GM13977 (cell line): ENCODE measurements at regions not wholly inside any gene's neighbourhood (a gene's known extent, or its start where the extent isn't known, plus 50 kb on each side); places are given as distances from the start of the nearest gene placed in this dataset.

Experiments used
- DNase-seq: peaks from one replicate; pipeline ENCODE4 v3.0.0; 2012; ENCODE audit warnings: low spot score
- in situ Hi-C: fragments of 300-500 bp; cut with MboI; formaldehyde crosslinking; loops from one replicate; pipeline ENCODE4 v1.12.0; 2022; ENCODE audit warnings: low sequenced_read_pairs, low pct_unique_long_range_greater_than_20kb, mixed read lengths, inconsistent platforms; ENCODE audit not compliant: unreplicated experiment
- TF ChIP-seq, protein P1 (sequence below): IDR thresholded peaks from 2 replicates; pipeline ENCODE4 v1.5.1; 2012; ENCODE audit warnings: mild to moderate bottlenecking, control low read depth; ENCODE audit not compliant: insufficient read depth; ENCODE audit errors: extremely low read depth, missing control alignments

DNA sequence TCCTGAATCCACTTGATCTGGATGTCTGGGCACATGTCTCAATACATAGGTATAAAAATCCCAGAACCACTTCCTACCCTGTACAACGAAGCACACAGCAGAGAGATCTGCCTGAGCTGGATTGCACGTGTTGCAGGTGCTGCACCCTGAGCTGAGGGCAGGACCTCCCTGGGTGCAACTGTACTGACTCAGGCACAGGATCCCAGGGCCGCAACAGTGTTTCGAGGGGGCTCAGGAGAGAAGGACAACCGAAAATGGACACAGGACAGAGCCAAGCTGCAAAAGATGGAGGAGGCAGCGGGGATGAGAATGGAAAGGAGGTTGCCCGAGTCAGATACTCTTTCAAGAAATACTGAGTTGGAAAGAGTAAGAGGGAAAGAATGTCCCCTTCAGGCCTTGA is 354.1 kb downstream of the EIPR1 start:
- DNase-seq: no peak
- TF ChIP-seq, protein P1, sequence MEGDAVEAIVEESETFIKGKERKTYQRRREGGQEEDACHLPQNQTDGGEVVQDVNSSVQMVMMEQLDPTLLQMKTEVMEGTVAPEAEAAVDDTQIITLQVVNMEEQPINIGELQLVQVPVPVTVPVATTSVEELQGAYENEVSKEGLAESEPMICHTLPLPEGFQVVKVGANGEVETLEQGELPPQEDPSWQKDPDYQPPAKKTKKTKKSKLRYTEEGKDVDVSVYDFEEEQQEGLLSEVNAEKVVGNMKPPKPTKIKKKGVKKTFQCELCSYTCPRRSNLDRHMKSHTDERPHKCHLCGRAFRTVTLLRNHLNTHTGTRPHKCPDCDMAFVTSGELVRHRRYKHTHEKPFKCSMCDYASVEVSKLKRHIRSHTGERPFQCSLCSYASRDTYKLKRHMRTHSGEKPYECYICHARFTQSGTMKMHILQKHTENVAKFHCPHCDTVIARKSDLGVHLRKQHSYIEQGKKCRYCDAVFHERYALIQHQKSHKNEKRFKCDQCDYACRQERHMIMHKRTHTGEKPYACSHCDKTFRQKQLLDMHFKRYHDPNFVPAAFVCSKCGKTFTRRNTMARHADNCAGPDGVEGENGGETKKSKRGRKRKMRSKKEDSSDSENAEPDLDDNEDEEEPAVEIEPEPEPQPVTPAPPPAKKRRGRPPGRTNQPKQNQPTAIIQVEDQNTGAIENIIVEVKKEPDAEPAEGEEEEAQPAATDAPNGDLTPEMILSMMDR: no peak
- in situ Hi-C loops: no loop called here

DNA sequence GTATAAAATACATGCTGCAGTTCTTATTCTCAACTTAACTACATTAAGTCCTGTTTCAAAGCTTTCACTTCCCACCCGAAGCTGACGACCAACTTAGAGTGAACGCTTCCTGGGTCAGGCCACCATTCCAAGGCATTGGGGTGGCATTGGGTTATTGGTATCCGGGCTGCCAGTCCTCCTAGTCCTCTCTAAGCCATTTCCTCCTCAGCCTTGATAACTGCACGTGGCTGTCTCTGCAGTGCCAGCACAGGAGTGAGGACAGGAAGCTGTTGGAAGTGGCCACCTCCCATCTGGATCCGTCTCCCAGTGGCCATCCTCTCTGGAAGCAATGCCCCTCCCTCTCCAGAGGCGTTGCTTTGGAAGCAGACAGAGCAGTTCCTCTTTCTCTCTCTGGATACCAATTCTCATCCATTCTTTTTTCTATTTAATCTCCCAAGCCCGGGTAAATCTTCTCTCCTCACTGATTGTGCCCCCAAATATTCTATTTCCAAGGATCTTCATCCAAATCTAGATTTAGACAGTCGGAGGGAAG is 354.7 kb downstream of the EIPR1 start:
- in situ Hi-C loops: no loop called here
- TF ChIP-seq, protein P1: no peak
- DNase-seq: no peak

DNA sequence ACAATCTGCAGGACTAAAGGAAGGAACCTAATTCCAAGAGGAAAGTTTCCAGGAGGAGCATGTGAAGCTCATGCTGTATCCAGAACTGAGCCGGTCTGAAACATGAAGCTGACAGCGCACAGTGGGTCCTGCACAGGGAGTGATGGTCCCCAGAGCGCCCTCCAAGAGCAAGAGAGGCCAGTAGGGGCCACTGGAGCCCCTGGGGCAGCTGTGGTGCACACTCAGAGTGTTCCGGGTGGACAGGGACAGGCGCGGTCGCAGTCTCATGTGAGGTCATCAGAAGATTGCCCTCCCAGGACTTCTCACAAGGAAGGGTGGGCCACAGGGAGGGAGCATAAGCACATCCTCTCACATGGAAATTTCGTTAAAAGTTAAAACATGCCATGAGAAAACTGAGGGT is 355.9 kb downstream of the EIPR1 start:
- TF ChIP-seq, protein P1: no peak
- in situ Hi-C loops: no loop called here
- DNase-seq: no peak

DNA sequence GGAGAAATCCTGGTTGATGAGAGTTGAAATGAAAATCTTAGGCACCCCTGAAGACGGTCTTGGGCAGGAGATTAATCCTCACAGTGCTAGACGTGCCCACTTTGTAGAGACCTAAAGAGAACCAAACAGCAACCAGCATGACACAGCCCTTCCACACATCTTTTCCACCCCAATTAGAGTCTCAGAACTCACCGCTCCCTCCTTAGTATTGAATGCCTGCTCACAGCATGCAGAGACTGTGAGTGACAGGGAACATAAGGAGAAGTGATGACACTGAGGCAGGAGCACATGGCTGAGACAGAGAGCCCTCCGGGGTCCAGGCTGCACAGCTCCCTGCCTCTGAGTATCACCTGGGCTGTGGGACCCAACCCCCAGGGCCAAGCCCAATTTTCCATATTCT is 367.6 kb downstream of the EIPR1 start:
- no peak for DNase-seq
- in situ Hi-C loops: no loop called here
- TF ChIP-seq, protein P1: no peak

DNA sequence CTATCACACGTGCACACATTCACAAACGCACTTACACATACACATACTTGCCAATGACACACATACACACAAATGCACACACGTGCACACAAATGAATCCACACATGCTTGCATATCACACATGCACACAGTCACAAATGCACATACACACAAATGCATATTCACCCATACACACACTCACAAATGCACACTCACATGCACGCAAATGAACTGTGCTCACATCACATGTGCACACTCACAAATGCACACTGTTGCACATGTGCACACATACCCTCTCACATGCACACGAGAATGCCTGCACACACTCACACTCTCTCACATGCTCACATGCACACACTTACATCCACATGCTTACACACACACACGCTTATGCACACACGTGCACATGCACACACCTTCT is 368.1 kb downstream of the EIPR1 start:
- TF ChIP-seq, protein P1: no peak
- no peak for DNase-seq
- in situ Hi-C loops: no loop called here

DNA sequence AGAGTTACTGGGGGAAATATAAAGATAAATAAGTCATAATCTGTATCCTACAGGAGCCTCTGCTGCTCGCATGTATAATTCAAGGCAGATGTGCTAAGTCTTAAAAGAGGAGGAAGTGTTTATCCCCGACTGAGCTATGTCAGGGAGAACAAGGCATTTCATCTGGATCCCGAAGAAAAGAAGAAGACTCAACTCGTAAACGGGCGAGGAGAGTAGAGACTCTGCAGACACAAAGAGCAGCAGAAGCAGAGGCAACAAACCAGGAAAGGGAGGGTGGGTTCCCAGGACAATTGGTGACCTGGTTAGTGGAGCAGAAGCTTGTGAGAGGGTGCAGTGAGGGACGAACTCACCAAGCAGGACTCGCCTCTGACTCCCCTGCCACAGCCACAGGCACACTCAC is 368.6 kb downstream of the EIPR1 start:
- in situ Hi-C loops: no loop called here
- TF ChIP-seq, protein P1: no peak
- DNase-seq: no peak

DNA sequence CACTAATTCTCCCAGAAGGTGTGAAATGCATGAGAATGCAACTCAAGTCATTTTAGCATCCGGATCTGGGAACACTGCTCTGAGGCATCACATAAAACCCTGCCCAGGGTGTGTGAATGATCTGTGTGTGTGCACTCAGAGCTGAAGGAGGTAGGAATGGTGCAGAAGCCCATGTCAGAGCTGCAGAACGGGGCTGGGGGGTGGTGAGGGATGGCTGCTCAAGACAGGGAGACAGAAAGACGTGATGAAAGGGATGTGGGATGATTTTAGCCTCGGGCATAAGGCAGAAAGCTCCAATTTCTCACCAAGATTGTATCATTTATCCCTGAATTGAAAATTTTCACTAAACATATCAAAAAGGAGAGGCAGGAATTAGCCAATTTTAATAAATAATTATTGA is 369.1 kb downstream of the EIPR1 start:
- in situ Hi-C loops: no loop called here
- DNase-seq: no peak
- TF ChIP-seq, protein P1: no peak
